ENCODE measurements at regions not wholly inside any gene's neighbourhood (a gene's known extent, or its start where the extent isn't known, plus 50 kb on each side); places are given as distances from the start of the nearest gene placed in this dataset.
A peak's percentile ranks its signal among the peaks of the same experiment; 100 is the strongest.

- Histone ChIP-seq H3K18ac (ENCODE audit: low read depth in 1 of 2, low read length in 2 of 2) (no peak overlapping the region), H3K27ac (ENCODE audit: low read length, poor library complexity, severe bottlenecking) (no peak overlapping the region), H2AFZ (ENCODE audit: low read depth, low read length) (no peak overlapping the region), H2BK5ac (ENCODE audit: low read depth, low read length, poor library complexity, severe bottlenecking) (no peak overlapping the region), H4K8ac (ENCODE audit: low read length) (no peak overlapping the region), H2BK120ac (ENCODE audit: low read depth, low read length) (no peak overlapping the region), H3K4me3 (ENCODE audit: insufficient read depth in 1 of 2, low read depth in 1 of 2, low read length in 2 of 2) (no peak overlapping the region), H3K4me2 (ENCODE audit: low read length, poor library complexity, severe bottlenecking) (no peak overlapping the region), H3K4me1 (ENCODE audit: control insufficient read depth, insufficient read depth, low read depth, low read length) (peaks cover 4% of the 10 kb centered on the region), H2BK15ac (ENCODE audit: low read depth, poor library complexity, severe bottlenecking) (no peak overlapping the region), H3K9me3 (ENCODE audit: control insufficient read depth, low read length) (peaks cover 6% of the 10 kb centered on the region), H4K91ac (ENCODE audit: low read length) (no peak overlapping the region), H3K23ac (ENCODE audit: low read length in 2 of 2) (no peak overlapping the region), H2BK12ac (ENCODE audit: low read length in 2 of 2) (no peak overlapping the region), H3K9ac (ENCODE audit: low read length) (no peak overlapping the region), H3K4ac (ENCODE audit: low read depth in 1 of 2, low read length in 2 of 2) (no peak overlapping the region), H2AK5ac (ENCODE audit: low read length, severe bottlenecking) (no peak overlapping the region), H3K79me1 (replicated peaks; ENCODE audit: low read length, poor library complexity, severe bottlenecking) (no peaks in the 10 kb centered on the region), H3K36me3 (ENCODE audit: control insufficient read depth in 1 of 2, insufficient read depth in 2 of 2, low read depth in 1 of 2, low read length in 2 of 2) (no peaks in the 10 kb centered on the region), H3K14ac (ENCODE audit: low read length in 2 of 2) (no peak overlapping the region), H3K27me3 (ENCODE audit: control insufficient read depth in 1 of 2, insufficient read depth in 1 of 2, low read length in 2 of 2) (peaks cover 0 to 28% of the 10 kb centered on the region in 2 experiments)
- DNase-seq = no peak
- WGBS = 96% methylated on average over 3 of the region's 3 CpGs
Observed at GRCh38 chr2:216574586-216574985, 58.6 kb upstream of the IGFBP2 start.

- H3K4ac ChIP-seq (ENCODE audit: low read depth in 1 of 2, low read length in 2 of 2) = no peak overlapping the region
- H3K27me3 ChIP-seq (ENCODE audit: control insufficient read depth in 1 of 2, insufficient read depth in 1 of 2, low read length in 2 of 2) = peaks cover 0 to 32% of the 10 kb centered on the region in 2 experiments
- no peak overlapping the region for H2BK15ac ChIP-seq (ENCODE audit: low read depth, poor library complexity, severe bottlenecking)
- no peaks in the 10 kb centered on the region for H3K79me1 ChIP-seq (replicated peaks; ENCODE audit: low read length, poor library complexity, severe bottlenecking)
- H3K4me1 ChIP-seq (ENCODE audit: control insufficient read depth, insufficient read depth, low read depth, low read length) = peaks cover 4% of the 10 kb centered on the region
- no peak overlapping the region for H2BK120ac ChIP-seq (ENCODE audit: low read depth, low read length)
- DNase-seq = no peak
- H4K8ac ChIP-seq (ENCODE audit: low read length) = no peak overlapping the region
- H3K27ac ChIP-seq (ENCODE audit: low read length, poor library complexity, severe bottlenecking) = no peak overlapping the region
- peaks cover 7% of the 10 kb centered on the region for H3K9me3 ChIP-seq (ENCODE audit: control insufficient read depth, low read length)
- H3K23ac ChIP-seq (ENCODE audit: low read length in 2 of 2) = no peak overlapping the region
- H2BK12ac ChIP-seq (ENCODE audit: low read length in 2 of 2) = no peak overlapping the region
- no peak overlapping the region for H3K9ac ChIP-seq (ENCODE audit: low read length)
- H3K4me3 ChIP-seq (ENCODE audit: insufficient read depth in 1 of 2, low read depth in 1 of 2, low read length in 2 of 2) = no peak overlapping the region
- H3K4me2 ChIP-seq (ENCODE audit: low read length, poor library complexity, severe bottlenecking) = no peak overlapping the region
- WGBS = 65% methylated on average over 1 of the region's 1 CpG
- no peak overlapping the region for H2AFZ ChIP-seq (ENCODE audit: low read depth, low read length)
- H3K14ac ChIP-seq (ENCODE audit: low read length in 2 of 2) = no peak overlapping the region
- H3K36me3 ChIP-seq (ENCODE audit: control insufficient read depth in 1 of 2, insufficient read depth in 2 of 2, low read depth in 1 of 2, low read length in 2 of 2) = no peaks in the 10 kb centered on the region
- no peak overlapping the region for H3K18ac ChIP-seq (ENCODE audit: low read depth in 1 of 2, low read length in 2 of 2)
- no peak overlapping the region for H2AK5ac ChIP-seq (ENCODE audit: low read length, severe bottlenecking)
- H2BK5ac ChIP-seq (ENCODE audit: low read depth, low read length, poor library complexity, severe bottlenecking) = no peak overlapping the region
- no peak overlapping the region for H4K91ac ChIP-seq (ENCODE audit: low read length)
Observed at GRCh38 chr2:216575465-216575864, 57.8 kb upstream of the IGFBP2 start.

- Histone ChIP-seq H3K4ac (ENCODE audit: low read depth in 1 of 2, low read length in 2 of 2) (no peak overlapping the region), H3K79me1 (replicated peaks; ENCODE audit: low read length, poor library complexity, severe bottlenecking) (no peaks in the 10 kb centered on the region), H3K4me2 (ENCODE audit: low read length, poor library complexity, severe bottlenecking) (no peak overlapping the region), H3K27me3 (ENCODE audit: control insufficient read depth in 1 of 2, insufficient read depth in 1 of 2, low read length in 2 of 2) (peaks cover 0 to 43% of the 10 kb centered on the region in 2 experiments), H2AFZ (ENCODE audit: low read depth, low read length) (no peak overlapping the region), H2AK5ac (ENCODE audit: low read length, severe bottlenecking) (no peak overlapping the region), H4K8ac (ENCODE audit: low read length) (no peak overlapping the region), H3K4me1 (ENCODE audit: control insufficient read depth, insufficient read depth, low read depth, low read length) (peaks cover 4% of the 10 kb centered on the region), H2BK5ac (ENCODE audit: low read depth, low read length, poor library complexity, severe bottlenecking) (no peak overlapping the region), H3K18ac (ENCODE audit: low read depth in 1 of 2, low read length in 2 of 2) (no peak overlapping the region), H3K4me3 (ENCODE audit: insufficient read depth in 1 of 2, low read depth in 1 of 2, low read length in 2 of 2) (no peak overlapping the region), H3K23ac (ENCODE audit: low read length in 2 of 2) (no peak overlapping the region), H2BK15ac (ENCODE audit: low read depth, poor library complexity, severe bottlenecking) (no peak overlapping the region), H3K9ac (ENCODE audit: low read length) (no peak overlapping the region), H2BK12ac (ENCODE audit: low read length in 2 of 2) (no peak overlapping the region), H3K9me3 (ENCODE audit: control insufficient read depth, low read length) (peaks cover 8% of the 10 kb centered on the region), H3K27ac (ENCODE audit: low read length, poor library complexity, severe bottlenecking) (no peak overlapping the region), H4K91ac (ENCODE audit: low read length) (no peak overlapping the region), H3K36me3 (ENCODE audit: control insufficient read depth in 1 of 2, insufficient read depth in 2 of 2, low read depth in 1 of 2, low read length in 2 of 2) (no peaks in the 10 kb centered on the region), H2BK120ac (ENCODE audit: low read depth, low read length) (no peak overlapping the region), H3K14ac (ENCODE audit: low read length in 2 of 2) (no peak overlapping the region)
- 98% methylated on average over 3 of the region's 4 CpGs for WGBS
- no peak for DNase-seq
Observed at GRCh38 chr2:216576616-216577015, 56.6 kb upstream of the IGFBP2 start.

- H4K91ac ChIP-seq (ENCODE audit: low read length) = no peak overlapping the region
- H3K36me3 ChIP-seq (ENCODE audit: control insufficient read depth in 1 of 2, insufficient read depth in 2 of 2, low read depth in 1 of 2, low read length in 2 of 2) = no peaks in the 10 kb centered on the region
- no peak overlapping the region for H2BK5ac ChIP-seq (ENCODE audit: low read depth, low read length, poor library complexity, severe bottlenecking)
- no CpG with 5 or more reads among the region's 1 CpG for WGBS
- peak; percentile 54 for DNase-seq
- no peak overlapping the region for H3K23ac ChIP-seq (ENCODE audit: low read length in 2 of 2)
- H3K4me1 ChIP-seq (ENCODE audit: control insufficient read depth, insufficient read depth, low read depth, low read length) = peaks cover 9% of the 10 kb centered on the region
- no peak overlapping the region for H3K14ac ChIP-seq (ENCODE audit: low read length in 2 of 2)
- H3K79me1 ChIP-seq (replicated peaks; ENCODE audit: low read length, poor library complexity, severe bottlenecking) = no peaks in the 10 kb centered on the region
- H2BK120ac ChIP-seq (ENCODE audit: low read depth, low read length) = no peak overlapping the region
- H3K4me3 ChIP-seq (ENCODE audit: insufficient read depth in 1 of 2, low read depth in 1 of 2, low read length in 2 of 2) = no peak overlapping the region
- H2BK15ac ChIP-seq (ENCODE audit: low read depth, poor library complexity, severe bottlenecking) = no peak overlapping the region
- H3K4me2 ChIP-seq (ENCODE audit: low read length, poor library complexity, severe bottlenecking) = no peak overlapping the region
- H2BK12ac ChIP-seq (ENCODE audit: low read length in 2 of 2) = no peak overlapping the region
- H3K9ac ChIP-seq (ENCODE audit: low read length) = no peak overlapping the region
- H2AK5ac ChIP-seq (ENCODE audit: low read length, severe bottlenecking) = no peak overlapping the region
- H3K27ac ChIP-seq (ENCODE audit: low read length, poor library complexity, severe bottlenecking) = no peak overlapping the region
- H3K27me3 ChIP-seq (ENCODE audit: control insufficient read depth in 1 of 2, insufficient read depth in 1 of 2, low read length in 2 of 2) = peaks cover 0 to 60% of the 10 kb centered on the region in 2 experiments
- no peak overlapping the region for H2AFZ ChIP-seq (ENCODE audit: low read depth, low read length)
- peaks cover 8% of the 10 kb centered on the region for H3K9me3 ChIP-seq (ENCODE audit: control insufficient read depth, low read length)
- H3K18ac ChIP-seq (ENCODE audit: low read depth in 1 of 2, low read length in 2 of 2) = peak overlapping the region in 1 of 2 experiments; percentile 14
- no peak overlapping the region for H4K8ac ChIP-seq (ENCODE audit: low read length)
- no peak overlapping the region for H3K4ac ChIP-seq (ENCODE audit: low read depth in 1 of 2, low read length in 2 of 2)
Observed at GRCh38 chr2:216578325-216578724, 54.9 kb upstream of the IGFBP2 start.

Data from mesenchymal stem cell (in vitro differentiated cells and primary cell).